NCI-H524 treated with DMSO at 0.1 percent for 48 hours (cell line): ENCODE measurements at regions not wholly inside any gene's neighbourhood (a gene's known extent, or its start where the extent isn't known, plus 50 kb on each side); places are given as distances from the start of the nearest gene placed in this dataset.
"Not testable (repeated sequence)": the region's sequence is repeated elsewhere in the genome, so short reads cannot be mapped to it uniquely, and the experiment has no call there.

Source experiments
- DNase-seq: peaks from one replicate; lab custom pipeline; 2025; lab: John Stamatoyannopoulos, UW

- DNase-seq = no peak
Observed at GRCh38 chr3:65303431-65303830, 615.6 kb upstream of the ADAMTS9 start.

- DNase-seq = no peak
Observed at GRCh38 chr3:65291448-65292125, 603.8 kb upstream of the ADAMTS9 start.

DNA sequence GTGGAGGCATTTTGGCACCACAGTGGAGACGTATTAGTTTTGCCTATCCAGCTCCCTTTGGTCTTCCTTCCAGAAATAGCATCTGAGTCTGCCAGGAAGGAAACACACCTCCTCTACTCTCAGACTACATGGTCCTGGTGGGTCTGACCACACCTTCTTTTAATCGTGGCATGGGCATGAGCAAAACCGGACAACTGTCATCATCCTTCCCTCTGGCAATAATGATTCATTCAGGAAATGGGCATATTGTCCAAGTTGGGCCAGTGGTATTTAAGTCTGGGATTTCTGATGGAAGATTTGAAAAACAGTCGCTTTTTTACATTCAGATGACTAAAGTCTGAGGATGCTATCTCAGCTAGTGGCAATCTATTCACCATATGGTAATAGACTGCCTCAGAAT is 601.0 kb upstream of the ADAMTS9 start:
- DNase-seq = no peak

DNA sequence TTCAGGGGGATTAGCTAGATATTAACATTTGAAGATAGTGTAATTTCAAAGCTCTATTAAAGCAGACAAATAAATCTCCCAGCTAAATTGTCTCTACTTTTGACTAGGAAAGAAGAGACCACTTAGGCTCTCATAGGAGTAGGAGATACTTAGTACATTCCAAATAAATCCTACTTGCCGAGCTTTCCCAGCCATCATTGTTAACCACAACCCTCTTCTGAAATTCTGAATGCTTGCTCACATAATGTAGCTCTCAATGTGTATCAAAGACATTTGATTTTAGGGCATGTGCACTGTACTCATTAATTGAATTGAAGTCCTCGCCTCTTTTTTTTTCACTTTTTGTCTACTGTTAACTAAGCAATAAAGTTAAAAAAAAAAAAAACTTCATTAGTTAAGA is 598.2 kb upstream of the ADAMTS9 start:
- no peak for DNase-seq

DNA sequence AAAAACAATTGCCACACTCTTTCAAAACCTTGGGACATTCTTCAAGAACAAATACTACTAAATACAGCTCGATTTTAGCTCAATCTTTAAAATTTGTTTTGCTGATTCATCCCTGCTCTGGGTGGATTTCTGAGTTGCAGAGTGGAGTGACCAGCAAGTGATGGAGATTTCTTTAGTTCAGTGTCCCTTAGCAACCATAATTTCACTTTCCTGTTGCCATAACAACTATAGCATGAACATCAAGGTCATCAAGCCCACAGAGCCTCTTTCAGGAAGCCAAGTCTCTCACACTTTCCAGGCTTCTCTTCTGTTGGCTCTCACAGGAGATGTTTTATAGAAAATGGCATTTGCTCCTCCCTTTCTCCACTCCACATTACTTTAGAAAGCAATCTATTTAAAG is 597.2 kb upstream of the ADAMTS9 start:
- no peak for DNase-seq

- no peak for DNase-seq
Observed at GRCh38 chr3:65284546-65284945, 596.7 kb upstream of the ADAMTS9 start.

DNA sequence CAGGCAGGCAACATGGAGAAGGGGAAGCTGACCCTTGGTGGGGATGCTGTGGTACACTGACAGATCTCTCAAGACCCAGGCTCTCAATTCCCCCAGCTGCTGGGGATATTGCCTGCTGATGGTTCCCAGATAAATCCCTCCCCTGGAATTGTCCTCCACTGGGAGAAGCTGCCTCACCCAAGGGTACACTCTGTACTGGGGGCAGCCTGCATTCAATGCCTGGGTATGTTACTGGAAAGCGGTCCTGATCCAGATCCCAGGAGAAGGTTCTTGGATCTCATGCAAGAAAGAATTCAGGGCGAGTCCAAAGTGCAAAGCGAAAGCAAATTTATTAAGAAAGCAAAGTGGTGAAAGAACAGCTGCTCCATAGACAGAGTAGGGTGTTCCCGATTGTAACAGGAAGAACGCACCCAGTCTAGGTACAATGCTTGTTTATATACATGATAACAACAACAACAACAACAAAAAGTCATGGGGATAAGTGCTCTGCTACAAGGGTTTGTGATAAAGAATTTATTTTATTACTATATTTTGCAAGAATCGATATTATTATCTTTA is 591.5 kb upstream of the ADAMTS9 start:
- no peak for DNase-seq

DNA sequence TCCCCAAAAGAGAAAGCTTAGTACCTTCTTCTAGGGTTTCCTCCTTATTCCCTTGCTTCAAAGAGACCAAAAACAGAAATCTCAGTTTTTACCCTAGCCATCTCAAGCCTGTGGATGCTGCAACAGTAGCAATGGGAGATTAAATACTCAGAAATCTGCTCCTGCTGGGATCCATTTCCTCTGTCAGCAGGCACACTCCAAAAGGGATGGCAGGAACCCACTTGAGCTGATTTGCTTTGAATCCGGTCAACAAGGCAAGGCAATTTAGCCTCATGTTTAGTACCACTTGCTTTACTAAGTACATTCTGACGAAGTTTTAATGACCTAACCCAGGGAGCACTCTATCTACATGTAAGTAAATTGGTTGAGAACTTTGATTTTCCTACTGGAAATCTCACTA is 590.0 kb upstream of the ADAMTS9 start:
- peak; percentile 2 for DNase-seq

DNA sequence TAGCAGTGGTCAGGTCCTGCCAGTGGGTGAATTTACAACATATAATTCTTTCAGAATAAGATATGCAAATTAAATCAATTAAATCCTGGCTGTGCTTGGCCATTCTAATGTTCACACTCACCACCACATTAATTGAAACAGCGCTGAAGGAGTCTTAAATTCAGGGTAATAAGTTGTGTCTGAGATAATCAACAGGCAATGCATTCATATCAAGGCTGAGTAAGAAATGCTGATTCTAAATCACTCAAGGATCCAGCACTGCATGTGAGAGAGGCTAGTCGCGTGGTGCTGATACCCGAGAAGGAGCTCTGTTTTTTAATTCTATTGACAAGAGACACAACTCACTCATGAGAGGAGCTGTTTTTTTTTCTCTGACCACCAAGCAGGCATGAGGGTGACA is 588.8 kb upstream of the ADAMTS9 start:
- DNase-seq = no peak

DNA sequence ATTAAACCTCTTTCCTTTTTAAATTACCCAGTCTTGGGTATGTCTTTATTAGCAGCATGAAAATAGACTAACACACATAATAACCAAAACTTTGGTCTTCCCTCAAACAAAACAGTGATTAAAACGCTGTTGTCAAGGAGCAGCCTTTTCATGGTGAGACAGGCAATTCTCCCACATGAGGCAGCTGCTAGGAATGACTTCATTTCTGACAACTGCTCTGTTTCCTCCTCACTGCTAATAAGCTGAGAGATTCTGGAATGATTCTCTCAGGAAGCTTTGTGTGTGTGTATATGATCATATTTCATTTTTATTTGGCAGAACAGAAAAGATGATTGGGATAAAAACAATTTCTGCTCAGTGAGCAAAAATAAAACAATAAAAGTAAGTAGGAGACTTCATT is 580.6 kb upstream of the ADAMTS9 start:
- no peak for DNase-seq

DNA sequence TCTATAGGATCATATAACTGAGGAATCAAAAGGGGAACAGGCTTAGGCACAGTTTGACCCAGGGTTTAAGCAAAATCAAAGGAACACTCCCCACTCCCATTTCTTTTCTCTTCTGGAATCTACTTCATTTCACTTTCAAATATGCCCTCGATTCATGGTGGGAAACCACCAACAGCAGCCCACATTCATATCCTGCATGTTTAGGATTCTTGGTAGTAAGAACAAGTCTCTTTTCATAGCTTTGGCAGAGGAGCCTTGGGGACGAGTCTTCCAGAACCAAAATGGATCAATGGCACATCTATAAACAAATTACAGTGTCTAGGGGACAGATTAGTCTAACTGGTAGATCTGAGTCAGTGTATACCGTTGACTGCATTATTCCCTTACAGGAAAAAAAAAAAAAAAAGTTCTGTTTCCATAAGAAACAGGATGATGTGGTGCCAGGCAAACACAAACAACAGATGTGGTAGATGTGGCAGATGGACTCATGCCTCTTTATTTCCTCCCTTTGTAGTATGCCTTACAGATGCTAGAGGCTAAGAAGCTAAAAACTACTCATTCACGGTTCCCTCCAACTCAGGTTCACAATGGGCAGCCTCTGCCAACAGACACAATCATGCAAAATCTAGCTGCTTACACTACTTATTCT is 578.3 kb upstream of the ADAMTS9 start:
- peak; percentile 6 for DNase-seq

GRCh38 chr3:65265511-65265910 is 577.7 kb upstream of the ADAMTS9 start:
- no peak for DNase-seq

DNA sequence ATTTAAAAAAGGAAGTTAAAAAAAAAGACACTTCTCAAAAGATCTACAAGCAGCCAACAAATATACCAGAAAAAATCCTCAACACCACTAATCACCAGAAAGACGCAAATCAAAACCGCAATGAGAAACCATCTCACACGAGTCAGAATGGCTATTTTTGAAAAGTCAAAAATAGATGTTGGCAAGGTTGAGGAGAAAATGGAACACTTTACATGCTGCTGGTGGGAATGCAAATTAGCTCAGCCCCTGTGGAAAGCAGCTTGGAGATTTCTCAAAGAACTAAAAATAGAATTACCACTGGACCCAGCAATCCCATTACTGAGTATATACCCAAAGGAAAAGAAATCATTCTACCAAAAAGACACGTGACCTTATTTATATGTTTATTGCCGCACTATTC is 574.7 kb upstream of the ADAMTS9 start:
- DNase-seq = no peak

DNA sequence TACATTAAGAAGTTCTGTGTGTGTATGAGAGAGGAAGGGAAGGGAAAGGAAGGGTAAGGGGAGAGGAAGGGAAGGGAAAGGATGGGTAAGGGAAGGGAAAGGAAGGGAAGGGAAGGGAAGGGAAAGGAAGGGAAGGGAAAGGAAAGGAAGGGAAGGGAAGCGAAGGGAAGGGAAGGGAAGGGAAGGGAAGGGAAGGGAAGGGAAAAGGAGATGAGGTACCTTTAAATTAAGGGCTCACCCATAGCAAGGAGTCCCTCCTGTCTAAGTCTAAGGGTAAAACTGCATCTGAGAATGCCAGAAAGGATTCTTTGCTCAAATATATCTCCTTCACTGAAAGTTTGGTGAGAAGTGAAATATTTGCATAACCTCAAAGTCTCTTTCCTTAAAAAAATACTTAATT is 572.1 kb upstream of the ADAMTS9 start:
- DNase-seq = no peak

DNA sequence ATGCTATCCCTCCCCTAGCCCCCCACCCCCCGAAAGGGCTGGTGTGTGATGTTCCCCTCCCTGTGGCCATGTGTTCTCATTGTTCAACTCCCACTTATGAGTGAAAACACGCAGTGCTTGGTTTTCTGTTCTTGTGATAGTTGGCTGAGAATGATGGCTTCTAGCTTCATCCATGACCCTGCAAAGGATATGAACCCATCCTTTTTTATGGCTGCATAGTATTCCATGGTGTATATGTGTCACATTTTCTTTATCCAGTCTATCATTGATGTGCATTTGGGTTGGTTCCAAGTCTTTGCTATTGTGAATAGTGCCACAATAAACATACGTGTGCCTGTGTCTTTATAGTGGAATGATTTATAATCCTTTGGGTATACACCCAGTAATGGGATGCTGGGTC is 565.1 kb upstream of the ADAMTS9 start:
- not testable (repeated sequence) for DNase-seq

- DNase-seq = no peak
Observed at GRCh38 chr3:65252266-65252665, 564.5 kb upstream of the ADAMTS9 start.

DNA sequence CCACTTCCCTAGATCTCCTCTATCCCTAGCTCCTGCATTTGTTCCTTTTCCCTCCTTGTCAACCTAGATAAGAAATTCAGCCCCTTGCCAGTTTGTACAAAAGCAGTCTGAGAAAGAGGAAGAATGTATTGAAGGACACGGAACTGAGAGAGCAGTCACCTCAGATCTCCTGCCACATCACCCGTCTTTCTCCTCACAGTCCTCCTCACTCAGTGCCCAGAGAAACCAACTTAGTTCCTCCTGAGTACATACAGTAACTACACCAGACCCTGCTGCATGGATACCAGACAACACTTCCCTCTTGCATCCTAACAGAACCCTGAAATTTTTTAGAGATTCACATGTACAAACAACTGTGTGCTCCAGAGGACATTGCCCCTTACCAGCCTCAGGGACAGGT is 563.6 kb upstream of the ADAMTS9 start:
- no peak for DNase-seq

GRCh38 chr3:65246561-65246960 is 558.8 kb upstream of the ADAMTS9 start:
- DNase-seq = no peak

DNA sequence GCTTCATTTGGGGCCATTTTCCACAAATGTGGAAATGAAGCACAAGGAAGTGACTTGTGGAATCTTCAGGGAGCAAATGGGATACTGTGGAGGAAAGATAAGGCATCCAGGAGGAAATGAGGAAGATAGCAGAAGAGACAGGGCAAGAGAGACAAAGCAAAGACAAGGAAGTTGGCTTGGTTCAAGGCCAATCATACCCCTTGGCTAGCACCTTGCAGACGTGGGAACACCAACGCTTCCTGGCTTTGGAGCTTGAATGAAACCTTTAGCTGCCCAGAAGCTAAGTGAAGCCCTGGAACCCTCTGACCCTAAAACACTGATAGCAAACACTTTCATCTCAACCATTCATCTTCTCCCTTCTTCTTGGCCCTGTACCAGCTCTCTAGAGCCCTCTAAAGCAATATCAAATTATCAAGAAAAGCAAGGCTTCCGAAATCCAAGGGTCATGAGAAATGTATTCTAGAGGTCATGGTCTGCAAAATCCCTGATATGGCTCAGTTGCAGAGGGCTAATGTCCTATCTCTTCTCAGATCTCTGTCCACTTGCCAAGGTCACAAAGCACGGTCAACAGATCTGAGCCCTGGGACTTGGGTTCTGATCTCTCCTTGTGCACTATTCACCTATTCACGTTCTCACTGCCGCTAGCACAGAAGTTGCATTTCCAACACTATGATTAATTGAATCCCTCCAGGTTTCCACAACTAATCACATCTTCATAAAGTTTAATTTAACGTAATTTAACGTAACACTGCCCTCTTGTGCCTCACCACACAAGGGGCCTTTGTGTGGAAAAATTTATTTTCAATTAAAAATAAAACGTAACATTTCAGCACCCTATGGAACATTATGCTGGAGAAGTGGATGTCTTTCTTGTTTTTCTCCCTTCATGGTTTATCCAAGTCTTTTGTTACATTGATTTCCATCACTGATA is 557.6 kb upstream of the ADAMTS9 start:
- no peak for DNase-seq

- no peak for DNase-seq
Observed at GRCh38 chr3:65240366-65240765, 552.6 kb upstream of the ADAMTS9 start.

DNA sequence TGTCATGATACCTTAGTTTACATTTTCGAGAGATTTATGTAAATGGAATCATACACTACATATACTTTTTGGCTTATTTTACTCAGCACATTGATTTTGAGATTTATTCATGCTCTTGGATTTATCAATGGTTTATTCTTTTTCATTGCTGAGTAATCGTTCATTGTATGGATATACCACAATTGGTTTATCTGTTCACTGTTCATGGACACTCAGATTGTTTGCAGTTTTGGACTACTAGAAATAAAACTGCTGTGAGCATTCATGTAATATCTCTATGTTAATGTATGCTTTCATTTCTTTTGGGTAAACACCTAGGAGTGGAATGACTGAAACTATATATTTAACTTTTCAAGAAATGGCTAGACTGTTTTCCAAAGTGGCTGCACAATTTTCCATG is 550.9 kb upstream of the ADAMTS9 start:
- no peak for DNase-seq

DNA sequence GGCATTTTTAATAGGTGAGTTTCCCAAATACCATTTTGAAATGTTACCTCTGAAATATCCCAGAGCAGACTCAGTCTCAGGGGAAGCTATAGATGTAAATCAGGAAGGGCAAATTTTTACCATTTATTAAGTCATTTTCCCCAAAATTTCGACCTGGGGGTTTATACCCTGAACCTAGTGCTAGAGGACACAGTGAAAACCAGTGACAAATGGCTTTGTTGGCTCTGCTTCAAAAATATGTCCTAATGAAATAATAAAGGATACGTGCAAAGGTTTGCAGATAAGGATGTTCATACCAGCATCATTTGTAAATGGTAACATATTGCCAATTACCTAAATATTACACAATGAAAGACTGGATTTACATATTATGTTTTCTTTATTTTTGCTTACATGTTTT is 546.7 kb upstream of the ADAMTS9 start:
- DNase-seq = no peak

GRCh38 chr3:65233561-65233960 is 545.8 kb upstream of the ADAMTS9 start:
- no peak for DNase-seq
